ENCODE measurements at regions not wholly inside any gene's neighbourhood (a gene's known extent, or its start where the extent isn't known, plus 50 kb on each side); places are given as distances from the start of the nearest gene placed in this dataset.
"Not testable (repeated sequence)": the region's sequence is repeated elsewhere in the genome, so short reads cannot be mapped to it uniquely, and the experiment has no call there.

GRCh38 chr12:19792028-19792427, 352.7 kb downstream of the AEBP2 start:
- intact Hi-C loops (cut with DNase I, micrococcal nuclease): no loop called here
- ATAC-seq (no peak), DNase-seq (no peak)

DNA sequence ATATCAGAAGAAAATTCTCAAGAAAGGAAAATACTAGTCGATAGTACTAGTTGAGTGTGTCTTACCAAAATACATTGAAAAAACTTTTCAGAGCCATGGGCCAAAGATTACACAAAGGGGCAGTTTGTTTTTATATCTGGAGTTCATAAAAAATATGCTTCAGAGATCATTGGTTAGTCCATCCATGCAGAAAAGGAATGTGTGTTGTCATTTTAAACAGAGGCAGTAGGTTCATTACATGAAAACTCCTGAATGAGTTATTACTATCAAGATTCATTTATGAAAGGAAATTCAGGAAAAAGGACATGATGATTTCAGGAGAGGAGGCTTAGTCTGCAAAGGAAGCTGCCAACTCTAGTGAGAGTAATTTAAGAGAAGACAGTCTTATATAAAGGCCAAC, 354.8 kb downstream of the AEBP2 start:
- intact Hi-C loops (cut with DNase I, micrococcal nuclease): no loop called here
- ATAC-seq (no peak), DNase-seq (no peak)

- intact Hi-C loops (cut with DNase I, micrococcal nuclease): no loop called here
- ATAC-seq: no peak
- DNase-seq: no peak
Measured at GRCh38 chr12:19799216-19799615, 359.9 kb downstream of the AEBP2 start.

DNA sequence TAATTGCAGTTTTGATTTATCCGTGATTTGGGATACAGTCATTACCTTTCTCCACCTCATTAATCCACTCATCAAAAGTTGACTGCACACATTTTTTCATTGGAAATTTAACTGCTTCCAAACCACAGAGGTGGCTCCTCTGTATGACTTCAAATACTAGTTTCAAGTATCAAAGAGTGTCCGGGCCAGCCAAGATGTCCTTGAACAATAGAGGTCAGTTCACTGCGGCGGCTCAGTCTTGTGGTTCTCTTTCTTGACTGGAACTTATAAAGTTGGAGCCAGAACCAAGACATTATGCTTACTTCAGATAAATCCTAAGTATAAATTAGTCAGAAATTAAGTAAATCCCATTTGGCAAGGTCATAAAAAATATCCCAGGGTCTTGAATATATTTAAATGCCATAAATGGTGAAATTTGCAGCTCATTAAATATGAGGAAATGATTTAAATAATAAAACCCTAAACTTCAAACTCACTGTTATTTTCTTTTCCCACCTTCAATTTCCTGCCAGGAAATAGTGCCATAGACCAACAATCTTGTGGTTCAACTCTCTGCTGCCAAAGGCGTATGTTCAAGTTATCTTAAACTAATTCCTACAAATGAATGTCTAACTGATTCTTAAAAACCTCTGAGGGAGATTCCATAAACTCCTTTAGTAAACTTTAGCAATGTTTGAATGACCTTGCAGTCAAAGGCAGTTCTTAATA, 360.8 kb downstream of the AEBP2 start:
- no peak for DNase-seq
- intact Hi-C loops (cut with DNase I, micrococcal nuclease): no loop called here
- ATAC-seq: no peak

- DNase-seq: no peak
- intact Hi-C loops (cut with DNase I, micrococcal nuclease): no loop called here
- ATAC-seq: no peak
Measured at GRCh38 chr12:19800884-19801283, 361.6 kb downstream of the AEBP2 start.

DNA sequence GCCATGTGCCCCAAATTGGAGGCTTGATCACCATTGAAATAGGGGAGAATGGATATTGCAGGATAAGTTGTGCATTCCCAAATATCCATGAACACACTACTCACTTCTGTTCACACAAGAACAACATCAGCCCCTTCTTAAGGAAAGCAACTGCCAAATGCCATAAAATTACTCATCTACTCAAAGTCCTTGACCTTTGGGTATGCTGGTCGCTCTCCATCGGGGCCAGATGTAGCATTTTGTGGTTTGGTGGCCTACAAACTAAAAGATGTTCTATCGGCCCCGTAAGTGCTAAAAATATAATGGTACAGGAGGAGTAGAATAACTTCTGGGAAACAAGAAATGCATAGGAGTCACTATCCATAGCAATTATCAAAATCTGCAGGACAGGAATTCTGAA, 362.6 kb downstream of the AEBP2 start:
- DNase-seq: no peak
- intact Hi-C loops (cut with DNase I, micrococcal nuclease): no loop called here
- ATAC-seq: no peak

DNA sequence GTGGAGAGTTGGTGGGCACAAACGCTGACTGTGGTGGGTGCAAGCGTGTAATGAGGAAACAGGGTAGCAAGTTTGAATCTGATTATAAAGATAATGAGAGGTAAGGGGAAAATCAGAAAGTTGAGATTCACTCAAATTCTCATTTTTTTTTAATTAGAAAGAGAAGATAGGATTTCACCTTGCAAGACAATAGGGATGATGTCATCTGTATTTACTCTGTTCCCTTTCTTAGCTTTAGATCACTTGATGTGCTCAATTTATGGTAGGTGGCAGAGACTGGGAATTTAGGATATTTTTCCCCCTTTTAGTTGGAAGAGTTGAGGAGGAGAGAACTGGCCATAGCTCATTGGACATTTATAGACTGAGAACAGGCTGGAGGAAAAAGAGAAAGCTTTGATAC, 363.6 kb downstream of the AEBP2 start:
- no peak for ATAC-seq
- intact Hi-C loops (cut with DNase I, micrococcal nuclease): no loop called here
- DNase-seq: no peak

DNA sequence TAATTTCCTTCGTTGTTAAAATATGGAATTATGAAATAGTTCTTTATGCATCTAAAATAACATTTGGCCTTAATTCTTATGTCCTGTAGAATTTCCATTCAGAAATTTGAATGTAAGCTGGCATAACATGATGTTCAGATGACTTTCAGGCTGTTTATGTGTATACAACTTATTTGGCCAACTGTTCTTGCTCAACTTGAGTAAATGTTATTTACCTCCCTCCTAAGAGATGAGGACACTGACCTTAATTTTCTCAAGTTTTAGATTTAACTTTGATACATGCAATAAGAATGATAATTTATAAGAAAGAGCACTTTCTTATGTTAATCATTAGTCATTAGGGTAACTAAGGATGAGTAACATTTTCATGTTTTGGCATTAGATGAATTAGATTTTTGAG, 365.4 kb downstream of the AEBP2 start:
- DNase-seq (no peak), ATAC-seq (no peak)
- intact Hi-C loops (cut with DNase I, micrococcal nuclease): no loop called here

DNA sequence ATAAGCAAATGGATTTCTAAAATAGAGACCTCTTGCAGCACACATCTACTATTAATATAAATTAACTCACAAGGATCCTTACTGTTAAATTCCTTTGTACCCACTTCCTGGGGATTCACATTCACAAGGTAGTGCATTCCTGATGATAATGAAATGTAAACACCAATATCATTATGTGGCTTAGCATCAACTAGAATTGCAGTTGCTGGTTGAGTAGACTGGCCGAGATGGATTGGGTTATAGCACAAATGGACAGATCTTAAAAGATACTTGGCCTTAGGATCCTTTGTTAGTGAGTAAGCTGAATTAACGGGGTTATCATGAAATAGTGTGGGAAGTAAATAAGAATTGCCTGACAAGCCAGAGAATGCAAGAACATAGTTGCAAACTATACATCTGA, 369.1 kb downstream of the AEBP2 start:
- intact Hi-C loops (cut with DNase I, micrococcal nuclease): no loop called here
- DNase-seq (no peak), ATAC-seq (no peak)

DNA sequence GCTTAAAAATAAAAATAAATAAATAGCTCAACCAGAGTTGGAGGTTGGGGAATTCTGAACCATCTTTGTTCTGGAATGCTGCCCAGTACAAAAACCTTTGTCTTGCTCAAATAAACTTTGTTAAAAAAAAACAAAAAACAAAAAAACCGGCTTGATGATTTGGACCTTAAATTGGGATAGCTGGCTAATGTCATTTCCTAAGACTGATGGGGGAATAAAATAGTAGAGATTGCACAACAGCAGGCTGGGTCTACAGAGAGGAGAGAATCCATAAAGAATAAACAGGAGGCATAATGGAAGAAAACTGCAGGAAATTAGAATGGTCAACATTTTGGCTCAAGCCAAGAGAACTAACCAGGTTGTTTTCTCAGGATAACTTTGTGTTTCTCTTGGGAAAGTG, 370.9 kb downstream of the AEBP2 start:
- intact Hi-C loops (cut with DNase I, micrococcal nuclease): no loop called here
- no peak for DNase-seq
- no peak for ATAC-seq

DNA sequence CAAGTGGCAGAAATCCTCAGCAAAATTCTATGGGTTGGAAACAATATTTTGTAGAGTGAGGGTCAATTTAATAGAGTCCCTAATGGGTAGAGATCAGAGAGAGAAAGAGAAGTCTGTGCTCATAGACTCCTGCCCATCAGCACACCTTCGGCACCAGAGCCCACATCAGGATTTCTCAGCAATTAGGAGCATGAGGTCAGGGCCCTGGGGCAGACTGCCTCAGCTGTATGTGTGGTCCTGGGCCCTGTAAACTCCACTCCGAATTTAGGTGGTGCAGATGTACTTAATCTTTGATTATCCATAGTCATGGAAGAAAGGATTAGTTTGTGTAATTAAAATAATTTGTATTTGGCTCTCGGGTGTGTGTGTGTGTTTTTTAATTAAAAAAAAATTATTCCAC, 372.6 kb downstream of the AEBP2 start:
- intact Hi-C loops (cut with DNase I, micrococcal nuclease): no loop called here
- ATAC-seq: no peak

GRCh38 chr12:19819231-19819630, 379.9 kb downstream of the AEBP2 start:
- intact Hi-C loops (cut with DNase I, micrococcal nuclease): no loop called here
- ATAC-seq: no peak
- DNase-seq: no peak

More for the DNA sequence above, 372.6 kb downstream of the AEBP2 start:
- DNase-seq: no peak

DNA sequence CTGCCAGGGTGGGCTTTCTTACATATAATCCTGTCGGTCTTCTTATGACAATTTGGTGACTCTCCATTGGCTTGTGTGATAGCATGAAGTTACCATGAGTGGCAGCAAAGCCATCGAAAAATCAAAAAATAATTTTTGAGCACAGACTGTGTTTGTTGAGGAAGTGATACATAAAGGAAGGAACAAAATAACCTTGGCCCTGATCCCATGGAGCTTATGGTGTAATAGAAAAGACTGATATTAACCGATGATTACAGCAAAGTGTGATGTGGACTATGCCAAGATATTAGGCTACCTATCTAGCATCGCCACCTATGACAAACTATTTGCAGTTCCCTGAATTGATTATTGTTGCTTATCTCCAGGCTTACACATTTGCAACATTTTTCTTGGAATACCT, 383.2 kb downstream of the AEBP2 start:
- DNase-seq (no peak), ATAC-seq (no peak)
- intact Hi-C loops (cut with DNase I, micrococcal nuclease): no loop called here

DNA sequence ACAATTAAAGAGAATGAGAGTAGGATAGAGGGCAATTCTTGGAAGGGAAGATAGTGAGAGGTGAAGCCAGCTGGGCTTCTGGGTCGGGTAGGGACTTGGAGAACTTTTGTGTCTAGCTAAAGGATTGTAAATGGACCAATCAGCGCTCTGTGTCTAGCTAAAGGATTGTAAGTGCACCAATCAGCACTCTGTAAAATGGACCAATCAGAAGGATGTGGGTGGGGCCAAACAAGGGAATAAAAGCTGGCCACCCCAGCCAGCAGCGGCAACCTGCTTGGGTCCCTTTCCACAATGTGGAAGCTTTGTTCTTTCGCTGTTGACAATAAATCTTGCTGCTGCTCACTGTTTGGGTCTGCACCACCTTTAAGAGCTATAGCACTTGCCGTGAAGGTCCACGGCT, 384.0 kb downstream of the AEBP2 start:
- ATAC-seq; intact Hi-C loops (cut with DNase I, micrococcal nuclease); DNase-seq: not testable (repeated sequence)

GRCh38 chr12:19826980-19827550, 387.8 kb downstream of the AEBP2 start:
- ATAC-seq: no peak
- intact Hi-C loops (cut with DNase I, micrococcal nuclease): no loop called here
- no peak for DNase-seq

DNA sequence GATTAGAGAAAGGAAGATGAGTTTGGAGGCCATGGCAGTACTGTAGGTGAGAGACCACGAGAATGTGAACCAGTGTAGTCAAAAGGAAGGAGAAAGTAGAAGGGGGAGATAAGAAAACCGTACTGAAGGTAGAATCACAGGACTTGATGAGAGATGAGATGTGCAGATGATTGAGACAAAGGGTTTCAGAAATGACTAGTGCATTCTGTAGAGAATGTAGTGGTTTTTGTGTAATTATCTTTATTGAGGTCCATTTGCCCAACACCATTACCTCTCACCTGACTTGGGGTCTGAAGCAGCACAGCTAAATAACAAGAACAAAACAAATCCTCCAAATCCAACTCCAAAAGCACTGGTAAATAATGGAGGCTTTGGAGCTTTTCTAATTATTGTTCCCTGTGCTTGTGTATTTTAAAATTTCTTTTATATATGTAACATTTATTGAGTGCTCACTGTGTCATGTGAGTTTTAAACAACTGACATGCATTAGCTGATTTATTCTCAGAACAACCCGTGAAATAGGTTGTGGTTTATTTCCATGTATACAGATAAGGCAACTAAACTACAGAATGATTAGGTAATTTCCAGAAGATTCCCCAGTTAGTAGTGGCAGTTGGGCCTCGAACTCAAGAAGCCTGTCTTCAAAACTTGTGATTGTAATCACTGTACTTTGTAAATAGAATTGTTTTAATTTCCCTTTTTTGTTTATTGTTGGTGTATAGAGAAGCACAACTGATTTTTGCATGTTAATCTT, 390.0 kb downstream of the AEBP2 start:
- intact Hi-C loops (cut with DNase I, micrococcal nuclease): no loop called here

GRCh38 chr12:19830446-19830845, 391.2 kb downstream of the AEBP2 start:
- DNase-seq: no peak
- intact Hi-C loops (cut with DNase I, micrococcal nuclease): no loop called here
- no peak for ATAC-seq

More for the DNA sequence above, 390.0 kb downstream of the AEBP2 start:
- no peak for DNase-seq
- no peak for ATAC-seq

DNA sequence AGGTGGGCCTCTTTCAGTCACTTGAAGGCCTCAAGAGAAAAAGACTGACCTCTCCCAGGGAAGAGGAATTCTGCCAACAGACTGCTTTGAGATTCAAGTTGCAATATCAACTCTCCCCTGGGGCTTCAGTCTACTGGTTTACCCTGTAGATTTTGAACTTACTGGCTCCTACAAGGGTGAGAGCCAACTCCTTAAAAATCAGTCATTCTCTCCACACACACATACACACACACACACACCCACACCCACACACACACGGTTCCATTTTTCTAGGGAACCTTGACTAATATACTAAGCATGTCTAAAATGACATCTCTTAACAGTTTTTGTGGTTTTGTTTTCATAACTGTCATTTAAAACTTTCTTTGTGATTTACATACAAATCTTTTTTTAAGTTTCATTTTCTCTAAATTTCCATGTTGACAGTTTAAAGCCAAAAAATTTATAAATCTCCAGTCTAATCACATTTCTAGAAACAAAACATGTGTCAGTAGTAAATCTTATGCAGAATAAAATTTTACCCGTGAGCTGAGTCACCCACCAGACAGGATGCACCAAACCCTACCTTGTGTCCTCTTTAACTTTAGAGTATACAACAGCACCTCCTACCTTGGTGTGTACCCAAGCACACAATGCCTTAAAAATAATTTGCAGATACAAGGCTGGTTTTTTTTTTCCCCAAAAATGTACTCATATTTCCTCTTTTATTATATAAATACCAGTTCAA, 394.6 kb downstream of the AEBP2 start:
- DNase-seq (no peak), ATAC-seq (no peak)
- intact Hi-C loops (cut with DNase I, micrococcal nuclease): no loop called here

- ATAC-seq (no peak), DNase-seq (no peak)
- intact Hi-C loops (cut with DNase I, micrococcal nuclease): no loop called here
Measured at GRCh38 chr12:19834592-19834991, 395.3 kb downstream of the AEBP2 start.

GRCh38 chr12:19836056-19836455, 396.8 kb downstream of the AEBP2 start:
- intact Hi-C loops (cut with DNase I, micrococcal nuclease): no loop called here
- DNase-seq: no peak
- no peak for ATAC-seq
